GM18505 (cell line): ENCODE measurements at regions not wholly inside any gene's neighbourhood (a gene's known extent, or its start where the extent isn't known, plus 50 kb on each side); places are given as distances from the start of the nearest gene placed in this dataset.
"Not testable (repeated sequence)": the region's sequence is repeated elsewhere in the genome, so short reads cannot be mapped to it uniquely, and the experiment has no call there.

Source experiments
- ATAC-seq: cut with Tn5 transposase; IDR thresholded peaks from one replicate; pipeline ENCODE4 v1.9.1; 2021; ENCODE audit not compliant: unreplicated experiment
- POLR2A ChIP-seq: IDR thresholded peaks from 4 replicates; pipeline ENCODE4 v1.6.1; 2011; ENCODE audit warnings: borderline replicate concordance; ENCODE audit not compliant: insufficient read depth, insufficient read length; ENCODE audit errors: extremely low read depth

- no peak for TF ChIP-seq POLR2A
- no peak for ATAC-seq
These were observed 157.5 kb downstream of the RFPL4B start for GRCh38 chr6:112504621-112505020.

- ATAC-seq = no peak
- no peak for TF ChIP-seq POLR2A
These were observed 164.3 kb downstream of the RFPL4B start for GRCh38 chr6:112511441-112511840.

GRCh38 chr6:112513175-112513574, 166.0 kb downstream of the RFPL4B start:
- no peak for TF ChIP-seq POLR2A
- ATAC-seq = no peak

- no peak for TF ChIP-seq POLR2A
- ATAC-seq = peak; percentile 71
These were observed 175.5 kb downstream of the RFPL4B start for GRCh38 chr6:112522587-112522986.

- no peak for TF ChIP-seq POLR2A
- ATAC-seq = no peak
These were observed 176.9 kb downstream of the RFPL4B start for GRCh38 chr6:112524071-112524470.

- TF ChIP-seq POLR2A = no peak
- no peak for ATAC-seq
These were observed 178.6 kb downstream of the RFPL4B start for GRCh38 chr6:112525749-112526148.

GRCh38 chr6:112526594-112526993, 179.5 kb downstream of the RFPL4B start:
- TF ChIP-seq POLR2A = no peak
- no peak for ATAC-seq

GRCh38 chr6:112528306-112528705, 181.2 kb downstream of the RFPL4B start:
- ATAC-seq = not testable (repeated sequence)

- ATAC-seq = no peak
- no peak for TF ChIP-seq POLR2A
These were observed 188.7 kb downstream of the RFPL4B start for GRCh38 chr6:112535816-112536215.

- no peak for ATAC-seq
These were observed 192.2 kb downstream of the RFPL4B start for GRCh38 chr6:112539355-112539754.

GRCh38 chr6:112541847-112542246, 194.7 kb downstream of the RFPL4B start:
- ATAC-seq = not testable (repeated sequence)

More at GRCh38 chr6:112539355-112539754, 192.2 kb downstream of the RFPL4B start:
- no peak for TF ChIP-seq POLR2A

- ATAC-seq = not testable (repeated sequence)
These were observed 200.4 kb downstream of the RFPL4B start for GRCh38 chr6:112547321-112548085.

GRCh38 chr6:112549749-112550148, 202.6 kb downstream of the RFPL4B start:
- ATAC-seq = no peak
- TF ChIP-seq POLR2A = no peak

GRCh38 chr6:112557435-112557834, 210.3 kb downstream of the RFPL4B start:
- no peak for TF ChIP-seq POLR2A
- ATAC-seq = no peak

GRCh38 chr6:112557961-112558360, 210.8 kb downstream of the RFPL4B start:
- ATAC-seq = no peak
- no peak for TF ChIP-seq POLR2A
